ENCODE measurements at regions not wholly inside any gene's neighbourhood (a gene's known extent, or its start where the extent isn't known, plus 50 kb on each side); places are given as distances from the start of the nearest gene placed in this dataset.

- no peak for DNase-seq (ENCODE audit: low spot score)
Observed at GRCh38 chr4:23741681-23742191, 148.1 kb downstream of the PPARGC1A start.

GRCh38 chr4:23737571-23737970, 152.3 kb downstream of the PPARGC1A start:
- DNase-seq (ENCODE audit: low spot score), result no peak

DNA sequence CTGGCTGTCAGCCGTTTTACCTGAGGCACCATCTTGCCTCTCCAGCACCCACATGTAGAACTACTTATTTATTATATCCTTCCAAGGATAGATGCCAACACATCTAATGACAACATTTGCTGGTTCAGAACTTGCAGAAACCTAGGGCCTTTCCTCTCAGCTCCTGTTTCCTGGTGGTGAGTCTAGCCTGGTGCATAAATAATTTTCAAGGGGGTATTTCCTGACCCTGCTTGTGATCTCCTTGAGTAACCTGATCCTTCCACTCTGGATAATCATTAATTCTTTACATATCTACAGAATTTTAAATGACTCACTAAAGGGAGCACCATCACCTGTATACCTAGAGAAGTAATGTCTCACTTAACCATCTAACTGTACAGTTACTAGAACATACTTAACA, 153.4 kb downstream of the PPARGC1A start:
- DNase-seq (ENCODE audit: low spot score), result no peak

DNA sequence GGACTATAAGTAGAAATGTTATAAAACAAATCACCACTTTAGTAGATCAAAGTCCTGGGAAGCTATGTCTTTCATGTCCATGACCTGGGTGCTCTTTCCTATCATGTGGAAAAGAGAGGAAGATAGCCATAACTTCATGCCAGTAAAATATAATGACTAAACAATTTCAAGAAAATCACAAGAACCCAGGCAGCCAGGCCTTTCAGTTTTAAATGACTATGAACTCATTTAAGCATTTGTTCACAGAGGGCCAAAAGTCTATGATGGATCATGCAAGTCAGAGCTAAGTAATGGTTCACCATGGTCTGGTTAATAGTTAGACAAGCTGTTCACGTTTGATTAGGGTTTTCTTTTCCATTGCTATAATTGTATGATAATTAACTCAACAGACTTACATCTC, 155.8 kb downstream of the PPARGC1A start:
- no peak for DNase-seq (ENCODE audit: low spot score)

DNA sequence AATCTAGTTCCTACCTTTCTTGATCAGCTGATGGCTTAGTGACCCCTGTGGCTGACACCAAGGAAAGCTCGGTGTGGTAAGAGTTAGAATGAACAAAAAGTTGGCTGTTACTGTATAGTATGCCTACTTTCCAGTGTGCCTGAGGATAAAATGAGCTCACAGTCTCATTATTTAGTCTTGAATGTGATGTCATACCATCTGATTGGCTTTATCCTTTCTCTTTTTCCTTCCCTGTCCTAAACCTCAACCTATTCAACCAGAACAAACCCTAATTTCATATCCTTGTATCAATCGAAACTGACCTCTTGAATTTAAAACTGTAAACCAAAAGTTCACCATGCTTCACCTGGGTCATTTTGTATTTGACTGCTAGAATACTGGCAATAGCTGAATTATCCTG, 156.4 kb downstream of the PPARGC1A start:
- no peak for DNase-seq (ENCODE audit: low spot score)

GRCh38 chr4:23730998-23731397, 158.8 kb downstream of the PPARGC1A start:
- DNase-seq (ENCODE audit: low spot score), result no peak

- DNase-seq (ENCODE audit: low spot score), result no peak
Observed at GRCh38 chr4:23728971-23729370, 160.9 kb downstream of the PPARGC1A start.

DNA sequence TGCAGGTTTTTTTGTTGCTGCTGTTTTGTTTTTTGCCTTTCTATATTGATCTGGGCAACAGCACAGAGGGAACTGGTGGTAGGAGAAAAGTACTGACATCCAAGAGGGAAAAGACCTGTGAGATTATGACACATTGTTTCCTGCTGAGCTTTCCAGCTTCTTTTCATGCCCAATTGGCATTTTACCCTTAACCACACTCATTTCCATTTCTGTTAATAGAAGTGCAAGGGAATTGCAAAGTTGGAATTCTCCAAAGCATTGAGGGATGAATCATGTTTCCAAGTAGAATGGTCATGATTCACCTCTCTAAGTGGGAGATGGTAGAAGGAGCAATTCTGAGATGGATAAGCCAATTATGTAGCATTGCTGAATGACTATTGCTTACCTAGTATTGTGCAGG, 161.5 kb downstream of the PPARGC1A start:
- DNase-seq (ENCODE audit: low spot score), result no peak

- DNase-seq (ENCODE audit: low spot score), result no peak
Observed at GRCh38 chr4:23720556-23720955, 169.3 kb downstream of the PPARGC1A start.

DNA sequence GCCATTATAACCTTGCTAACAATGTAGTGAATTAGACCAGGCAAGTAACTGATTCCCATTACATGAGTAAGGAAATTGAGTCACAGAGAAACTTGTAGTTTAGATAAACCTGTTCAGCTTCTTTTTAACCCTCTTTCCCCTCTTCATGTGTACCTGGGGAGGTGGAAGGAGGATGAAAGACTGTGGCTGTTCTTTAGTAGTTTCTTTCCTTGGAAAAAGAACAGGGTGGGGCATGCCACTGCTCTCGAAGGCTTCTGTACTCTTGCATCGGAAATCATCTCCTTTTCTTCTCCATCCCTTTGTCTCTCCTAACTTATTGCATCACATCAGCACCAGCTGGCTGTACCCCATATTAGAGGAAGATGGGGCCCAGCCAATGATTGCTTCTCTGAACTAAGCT, 171.4 kb downstream of the PPARGC1A start:
- no peak for DNase-seq (ENCODE audit: low spot score)

- no peak for DNase-seq (ENCODE audit: low spot score)
Observed at GRCh38 chr4:23717528-23718248, 172.2 kb downstream of the PPARGC1A start.

DNA sequence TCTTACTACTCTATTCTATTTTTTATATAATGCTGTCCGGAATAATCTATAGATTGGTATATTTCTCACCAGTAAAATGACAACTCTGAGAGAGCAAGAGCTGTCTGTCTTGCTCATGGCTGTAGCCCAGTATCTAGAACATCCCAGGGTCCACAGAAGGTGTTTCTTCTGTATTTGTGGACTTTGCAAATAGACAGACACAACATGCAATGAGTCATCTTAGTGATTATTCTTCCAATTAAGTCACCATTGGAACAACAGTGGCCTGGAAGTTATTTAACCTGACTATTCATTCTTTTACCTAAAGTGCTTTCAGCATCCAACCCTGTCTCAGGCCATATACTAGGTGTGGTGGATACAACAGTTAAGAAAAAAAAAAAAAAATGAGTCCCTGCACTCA, 179.5 kb downstream of the PPARGC1A start:
- DNase-seq (ENCODE audit: low spot score), result no peak

GRCh38 chr4:23707652-23708026, 182.2 kb downstream of the PPARGC1A start:
- DNase-seq (ENCODE audit: low spot score), result no peak

DNA sequence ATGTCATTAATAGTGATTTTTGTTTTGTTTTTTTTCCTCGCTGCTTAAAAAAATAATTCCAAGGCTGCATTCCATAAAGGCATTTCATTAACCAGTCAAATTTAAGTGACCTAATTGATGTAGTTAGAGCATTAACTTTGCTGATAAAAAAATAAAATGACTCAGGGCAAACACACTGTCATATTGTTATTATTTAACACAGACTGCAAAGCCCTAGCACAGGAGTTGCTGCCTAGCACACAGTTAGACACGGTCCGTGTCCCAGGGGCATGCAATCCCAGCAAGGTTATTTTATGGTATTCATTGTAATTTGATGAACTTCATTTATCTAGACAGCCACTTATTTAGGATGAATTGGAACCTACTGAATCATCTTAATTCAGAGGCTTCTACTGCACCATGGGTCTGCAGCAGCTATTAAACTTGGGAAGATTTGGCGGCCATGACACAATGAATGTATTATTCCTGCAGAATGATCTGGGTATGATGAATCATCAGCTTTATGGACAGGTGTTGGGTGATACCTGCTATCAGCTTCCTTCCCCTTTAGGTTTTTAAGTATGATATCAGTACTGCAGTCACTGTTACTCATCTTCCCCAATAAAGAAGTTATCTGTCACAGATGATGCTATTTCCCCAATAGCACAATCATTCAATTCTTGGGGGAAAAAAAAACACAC, 182.7 kb downstream of the PPARGC1A start:
- DNase-seq (ENCODE audit: low spot score), result no peak

GRCh38 chr4:23700197-23700596, 189.7 kb downstream of the PPARGC1A start:
- no peak for DNase-seq (ENCODE audit: low spot score)

GRCh38 chr4:23697722-23698121, 192.1 kb downstream of the PPARGC1A start:
- DNase-seq (ENCODE audit: low spot score), result no peak

- no peak for DNase-seq (ENCODE audit: low spot score)
Observed at GRCh38 chr4:23697001-23697528, 192.8 kb downstream of the PPARGC1A start.

- no peak for DNase-seq (ENCODE audit: low spot score)
Observed at GRCh38 chr4:23686169-23686897, 203.5 kb downstream of the PPARGC1A start.

GRCh38 chr4:23685471-23685870, 204.4 kb downstream of the PPARGC1A start:
- no peak for DNase-seq (ENCODE audit: low spot score)

DNA sequence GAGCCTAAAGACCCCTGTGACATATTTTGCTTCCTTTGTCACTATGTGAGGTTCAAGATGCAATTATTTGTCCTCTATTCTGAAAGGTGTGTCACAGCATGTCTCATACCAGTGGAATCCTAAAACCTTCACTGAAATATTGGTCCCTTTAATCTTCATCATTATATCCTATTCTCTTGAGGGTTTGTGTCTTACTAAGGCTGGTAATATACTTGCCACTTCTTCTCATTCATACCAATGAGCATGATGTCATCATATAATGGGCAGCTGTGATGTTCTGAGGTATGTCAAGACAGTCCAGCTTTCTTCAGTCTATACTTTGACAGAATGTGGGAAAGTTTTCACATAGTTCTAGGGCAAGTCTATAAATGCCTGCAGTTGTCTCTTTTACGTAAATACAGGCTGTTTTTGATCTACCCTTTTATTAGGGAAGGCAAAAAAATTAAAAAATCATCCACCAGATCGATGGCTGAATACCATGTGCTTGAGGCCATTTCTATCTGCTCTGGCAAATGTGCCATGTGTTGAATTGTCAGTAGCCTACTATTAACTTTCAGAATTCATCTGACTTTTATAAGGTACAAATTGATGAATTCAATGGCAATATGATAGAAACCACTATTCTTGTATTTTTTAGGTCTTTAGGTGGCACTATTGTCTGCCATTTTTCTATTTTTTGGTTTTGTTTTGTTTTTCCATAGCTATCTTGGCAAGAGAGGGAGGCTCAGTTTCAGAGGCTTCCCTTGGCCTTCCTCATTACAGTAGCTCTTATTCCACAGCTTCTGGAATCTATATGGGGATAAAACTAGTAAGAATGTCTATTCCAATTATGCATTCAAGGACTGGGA, 209.0 kb downstream of the PPARGC1A start:
- no peak for DNase-seq (ENCODE audit: low spot score)

- DNase-seq (ENCODE audit: low spot score), result no peak
Observed at GRCh38 chr4:23674694-23675093, 215.2 kb downstream of the PPARGC1A start.

DNA sequence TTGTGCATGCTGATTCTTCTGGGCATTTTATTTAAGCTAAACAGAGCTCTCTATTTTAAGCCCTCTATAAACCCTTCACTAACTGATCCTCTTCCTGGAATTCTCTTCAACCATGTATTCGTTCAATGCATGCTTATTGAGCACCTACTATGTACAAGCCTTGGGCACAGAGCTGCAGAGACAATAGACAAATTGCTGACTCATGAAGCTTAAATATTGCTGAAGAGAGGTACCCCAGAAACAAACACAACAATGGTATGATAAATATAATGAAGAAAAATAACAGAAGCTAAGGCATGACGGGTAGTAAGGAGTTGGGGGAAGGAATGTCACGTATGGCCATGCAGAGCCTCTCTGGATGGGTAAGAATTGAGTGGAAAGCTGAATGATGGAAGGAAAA, 222.2 kb downstream of the PPARGC1A start:
- no peak for DNase-seq (ENCODE audit: low spot score)
